Epithelial cell of prostate (primary cell): ENCODE measurements at regions not wholly inside any gene's neighbourhood (a gene's known extent, or its start where the extent isn't known, plus 50 kb on each side); places are given as distances from the start of the nearest gene placed in this dataset.
"Not testable (repeated sequence)": the region's sequence is repeated elsewhere in the genome, so short reads cannot be mapped to it uniquely, and the experiment has no call there.

ENCODE experiments used
- DNase-seq: peaks from one replicate; pipeline ENCODE4 v3.0.0-alpha.2; 2011; ENCODE audit warnings: low read depth, low spot score
- H3K27ac ChIP-seq: fragments of 450-650 bp; 2 replicates; pipeline ENCODE4 v1.5.1; 2017; ENCODE audit warnings: mild to moderate bottlenecking

DNA sequence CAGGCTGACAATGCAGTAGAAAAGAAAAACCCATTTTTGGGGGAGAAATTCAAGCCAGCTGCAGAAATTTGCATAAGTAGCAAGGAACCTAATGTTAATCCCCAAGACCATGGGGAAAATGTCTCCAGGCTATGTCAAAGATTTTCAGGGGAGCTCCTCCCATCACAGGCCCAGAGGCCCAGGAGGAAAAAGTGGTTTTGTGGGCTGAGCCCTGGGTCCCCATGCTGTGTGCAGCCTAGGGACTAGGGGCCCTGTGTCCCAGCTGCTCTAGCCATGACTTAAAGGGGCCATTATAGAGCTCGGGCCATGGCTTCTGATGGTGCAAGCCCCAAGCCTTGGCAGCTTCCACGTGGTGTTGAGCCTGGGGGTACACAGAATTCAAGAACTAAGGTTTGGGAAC, 719.0 kb downstream of the TLE1 start:
- DNase-seq, H3K27ac ChIP-seq: not testable (repeated sequence)

DNA sequence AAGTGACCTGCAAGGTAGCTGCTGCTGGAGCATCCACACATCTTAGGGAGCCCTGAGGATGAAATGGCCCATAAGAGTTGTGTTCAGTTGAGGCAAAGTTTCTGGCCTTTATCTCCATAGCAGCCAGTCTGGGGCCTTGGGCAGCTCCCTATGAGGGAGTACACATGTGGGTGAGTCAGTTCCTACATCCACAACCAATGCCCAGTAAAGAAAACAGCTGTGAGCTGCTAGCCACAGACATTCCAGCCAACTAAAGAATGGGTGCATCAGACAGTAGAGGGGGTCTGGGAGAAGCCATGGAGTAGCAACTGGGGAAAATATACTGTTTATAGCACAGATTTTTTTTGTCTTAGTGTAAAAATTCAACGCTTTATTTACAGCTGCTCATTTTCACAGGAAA, 720.7 kb downstream of the TLE1 start:
- H3K27ac ChIP-seq = no peak overlapping the region
- no peak for DNase-seq

DNA sequence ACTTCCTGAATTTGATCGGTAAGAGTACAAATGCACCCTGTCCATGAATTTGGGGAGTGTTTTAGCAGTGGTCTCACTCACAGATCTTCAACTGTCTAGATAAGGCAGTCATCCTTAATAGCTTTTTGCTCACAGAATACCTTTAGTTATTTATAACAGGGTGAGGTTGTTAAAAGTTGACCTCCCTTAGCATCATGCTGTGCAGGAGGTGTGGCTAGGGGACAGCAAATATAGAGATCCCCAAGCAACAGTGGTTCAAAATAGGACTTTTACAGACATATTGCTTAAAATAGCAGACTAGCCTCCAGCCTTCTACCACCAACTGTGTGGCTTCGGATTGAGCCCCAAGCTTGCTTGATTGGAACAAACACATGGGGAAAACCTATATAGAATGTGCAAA, 724.4 kb downstream of the TLE1 start:
- DNase-seq = no peak
- H3K27ac ChIP-seq = no peak overlapping the region

DNA sequence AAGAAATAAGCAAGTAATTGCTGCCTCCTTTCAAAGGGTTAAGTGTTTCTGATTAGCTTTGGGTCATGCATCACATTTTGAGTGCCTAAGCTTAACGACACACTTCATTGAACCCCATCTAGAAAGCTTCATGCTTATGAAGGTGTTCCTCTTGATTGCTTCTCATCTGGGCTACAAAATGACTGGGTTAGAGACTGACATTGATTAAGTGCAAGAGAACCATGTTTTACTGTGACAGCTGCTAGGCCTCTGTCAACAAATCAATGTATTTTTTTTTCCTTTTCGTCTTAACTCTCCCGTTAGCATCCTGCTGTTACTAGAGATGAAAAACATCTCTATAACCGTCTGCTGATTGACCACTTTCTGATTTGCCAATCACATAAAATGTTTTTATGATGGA, 725.0 kb downstream of the TLE1 start:
- DNase-seq = no peak
- H3K27ac ChIP-seq = no peak overlapping the region

DNA sequence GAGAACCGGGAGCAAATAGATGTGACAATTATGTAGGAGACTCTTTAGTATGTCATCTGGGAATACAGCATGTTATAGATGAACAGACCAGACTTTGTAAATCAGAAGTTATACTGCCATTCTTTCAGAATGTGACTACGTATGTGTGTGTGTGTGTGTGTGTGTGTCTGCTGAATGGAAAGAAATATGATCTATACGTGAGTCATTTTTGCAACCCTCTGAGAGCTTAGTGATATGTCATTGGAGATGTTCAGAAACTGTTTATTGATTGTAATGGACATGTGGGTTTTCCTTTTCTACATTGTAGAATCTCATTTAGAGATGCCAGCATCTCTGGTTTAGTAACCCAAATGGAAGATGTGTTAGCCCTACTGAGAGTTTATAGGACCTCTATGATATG, 731.5 kb downstream of the TLE1 start:
- no peak overlapping the region for H3K27ac ChIP-seq
- DNase-seq = peak; percentile 20

DNA sequence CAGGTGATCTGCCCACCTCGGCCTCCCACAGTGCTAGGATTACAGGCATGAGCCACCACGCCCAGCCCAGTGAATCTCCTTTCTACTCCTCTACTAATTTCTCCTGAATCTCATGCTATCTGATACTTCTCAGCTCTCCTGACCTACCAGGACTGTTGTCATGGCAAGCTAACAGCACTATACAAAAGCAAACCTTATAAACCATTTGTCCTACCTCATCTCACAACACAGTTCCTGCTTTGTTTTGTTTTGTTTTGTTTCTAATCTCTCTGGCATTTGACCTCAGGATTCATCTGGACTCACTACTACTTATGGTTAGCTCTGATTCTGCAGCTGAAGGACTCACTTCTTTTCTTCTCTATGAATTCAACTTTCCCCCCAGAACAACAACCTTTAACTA, 734.8 kb downstream of the TLE1 start:
- no peak overlapping the region for H3K27ac ChIP-seq
- no peak for DNase-seq

DNA sequence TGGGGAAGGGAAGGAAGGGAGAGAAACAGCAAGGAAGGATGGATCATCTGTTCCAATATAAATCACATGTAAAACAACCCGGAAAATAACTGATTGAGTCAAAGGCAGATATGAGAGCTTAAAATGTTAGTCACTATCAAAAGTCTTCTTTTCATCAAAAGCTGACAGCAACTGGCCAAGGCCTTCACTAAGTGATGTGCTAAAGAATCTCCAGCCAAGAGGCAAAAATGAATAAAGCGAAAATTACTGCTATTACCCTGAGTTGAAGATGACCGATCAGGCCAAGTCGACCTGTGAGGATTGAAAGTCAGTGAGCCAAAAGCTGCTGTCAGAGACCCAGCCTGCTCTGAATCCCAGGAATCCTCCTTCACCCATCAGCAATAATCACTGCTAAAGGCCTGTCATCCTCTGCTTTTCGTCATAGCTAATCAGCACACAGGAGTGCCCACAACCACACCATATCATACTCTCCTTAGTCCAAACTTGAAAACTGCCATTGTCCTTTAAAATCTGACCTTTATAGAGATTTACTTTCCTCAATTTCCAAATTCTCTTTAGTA, 736.9 kb downstream of the TLE1 start:
- no peak overlapping the region for H3K27ac ChIP-seq

DNA sequence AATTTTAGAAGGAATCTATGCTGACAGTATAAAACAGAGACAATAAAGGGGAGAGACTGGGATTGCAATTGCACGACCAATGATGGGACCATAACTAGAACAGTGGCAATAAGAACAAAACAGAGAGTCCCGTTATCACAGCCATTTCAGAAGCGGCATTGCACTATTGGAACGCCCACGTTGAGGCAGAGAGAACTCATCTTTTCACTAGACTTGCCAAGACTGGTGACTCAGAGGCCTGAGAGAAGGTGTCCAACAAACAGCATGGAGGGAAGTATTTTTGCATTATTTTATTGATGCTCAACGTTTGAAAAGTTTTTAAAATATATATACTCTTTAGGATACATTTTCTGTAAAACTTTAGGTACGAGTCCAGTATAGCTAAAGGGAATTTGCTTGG, 737.7 kb downstream of the TLE1 start:
- no peak for DNase-seq
- no peak overlapping the region for H3K27ac ChIP-seq

More for the DNA sequence above, 736.9 kb downstream of the TLE1 start:
- DNase-seq = no peak

DNA sequence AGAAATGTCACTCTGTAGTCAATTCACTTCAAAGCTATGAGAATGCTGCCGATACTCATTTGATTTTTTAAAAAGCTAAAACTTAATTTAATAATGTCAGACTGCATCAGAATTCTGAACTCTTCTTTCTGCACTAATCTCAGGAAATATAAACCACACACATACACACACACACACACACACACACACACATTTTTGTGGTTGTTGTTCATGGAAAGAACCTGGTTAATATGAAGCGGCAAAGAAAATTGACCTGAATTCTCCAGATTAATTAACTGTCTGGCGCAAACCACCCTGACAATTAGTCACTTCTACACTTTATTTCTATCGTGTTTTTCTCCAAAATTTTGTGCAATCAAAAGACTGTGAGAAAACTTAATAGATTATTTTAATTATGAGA, 740.5 kb downstream of the TLE1 start:
- DNase-seq = no peak

DNA sequence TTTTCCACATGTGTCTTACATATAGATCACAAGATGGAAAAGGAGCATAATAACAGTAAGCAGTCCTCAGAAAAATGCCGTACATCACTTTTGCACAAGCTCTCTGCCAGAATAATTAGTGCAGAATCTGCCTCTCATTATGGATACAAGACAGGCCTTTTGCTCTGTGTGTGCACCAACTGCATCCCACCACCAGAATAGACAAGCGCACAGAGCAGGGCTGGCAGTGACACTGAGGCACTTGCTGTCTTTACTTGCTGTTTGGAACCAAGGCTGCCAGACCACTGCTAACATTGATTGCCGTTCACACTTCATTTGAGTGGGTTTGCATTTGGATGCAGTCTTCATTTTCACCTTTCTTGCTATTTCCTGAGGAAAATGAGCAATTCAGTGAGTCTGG, 741.3 kb downstream of the TLE1 start:
- H3K27ac ChIP-seq = no peak overlapping the region
- DNase-seq = no peak

More for the DNA sequence above, 740.5 kb downstream of the TLE1 start:
- no peak overlapping the region for H3K27ac ChIP-seq

DNA sequence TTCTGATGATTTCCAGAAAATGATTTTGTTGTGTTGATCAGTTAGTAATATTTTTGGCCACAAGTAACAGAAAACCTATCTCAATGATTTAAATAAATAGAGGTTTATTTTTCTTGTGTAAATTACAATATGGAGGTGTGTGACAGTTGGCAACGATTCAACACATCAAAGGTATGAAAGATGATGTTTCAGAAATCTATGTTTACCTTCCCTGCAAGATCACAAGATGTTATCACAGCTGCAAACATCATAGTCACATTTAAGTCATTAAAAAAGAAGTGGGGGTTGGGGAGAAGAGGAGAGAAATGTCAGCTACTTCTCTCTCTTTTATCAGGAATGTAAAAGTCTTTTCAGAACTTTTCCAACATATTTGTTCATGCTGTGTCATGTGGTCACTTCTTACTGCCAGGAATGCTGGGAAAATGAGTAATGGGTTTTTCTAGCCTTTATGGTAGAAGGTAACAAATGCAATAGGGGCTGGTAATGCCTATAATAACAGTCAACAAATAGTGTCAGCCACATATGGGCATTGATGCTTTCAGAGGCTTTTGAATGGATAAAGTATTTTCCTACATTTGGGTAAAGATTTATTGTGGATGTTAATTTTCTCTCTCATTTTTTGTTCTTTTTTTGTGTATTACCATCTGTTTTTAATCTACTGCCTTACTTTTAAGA, 742.7 kb downstream of the TLE1 start:
- H3K27ac ChIP-seq = no peak overlapping the region
- DNase-seq = no peak

DNA sequence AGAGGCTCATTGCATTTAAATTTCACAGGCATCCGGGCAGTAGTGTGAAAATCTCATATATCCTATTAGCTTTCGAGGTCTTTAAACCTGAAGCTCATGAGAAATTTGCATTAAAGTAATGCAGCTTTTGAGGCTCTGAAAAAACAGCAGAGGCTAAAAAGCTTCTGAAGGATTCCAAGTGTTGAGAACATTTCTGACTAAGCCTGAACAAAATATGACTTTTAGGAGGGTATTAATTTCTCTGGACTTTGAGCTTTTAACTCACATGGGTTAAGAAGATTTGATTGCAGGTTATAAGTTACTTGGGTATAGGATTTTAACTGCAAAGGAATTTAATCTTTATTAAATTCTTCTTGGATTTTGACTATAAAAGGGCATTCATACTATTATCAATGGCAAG, 743.9 kb downstream of the TLE1 start:
- DNase-seq = no peak
- H3K27ac ChIP-seq = no peak overlapping the region

DNA sequence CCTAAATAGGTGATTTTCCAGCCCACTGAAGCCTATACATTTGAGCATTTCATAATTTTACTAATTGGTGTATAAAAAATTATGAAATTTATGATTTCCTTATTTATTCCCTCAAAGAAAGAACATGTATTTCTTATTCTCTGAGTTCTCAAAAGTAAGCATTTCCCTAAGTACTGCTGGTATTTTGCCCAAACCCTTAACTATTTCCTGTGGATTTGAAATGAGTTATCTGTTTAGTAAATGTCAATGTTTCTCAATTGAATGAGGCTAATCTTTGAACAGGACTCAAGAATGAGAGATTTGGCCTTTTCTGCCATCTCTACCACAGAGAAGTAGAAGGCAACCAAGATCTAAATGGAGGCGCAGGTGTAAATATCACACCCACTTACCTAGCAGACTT, 751.7 kb downstream of the TLE1 start:
- DNase-seq = no peak
- H3K27ac ChIP-seq = no peak overlapping the region

DNA sequence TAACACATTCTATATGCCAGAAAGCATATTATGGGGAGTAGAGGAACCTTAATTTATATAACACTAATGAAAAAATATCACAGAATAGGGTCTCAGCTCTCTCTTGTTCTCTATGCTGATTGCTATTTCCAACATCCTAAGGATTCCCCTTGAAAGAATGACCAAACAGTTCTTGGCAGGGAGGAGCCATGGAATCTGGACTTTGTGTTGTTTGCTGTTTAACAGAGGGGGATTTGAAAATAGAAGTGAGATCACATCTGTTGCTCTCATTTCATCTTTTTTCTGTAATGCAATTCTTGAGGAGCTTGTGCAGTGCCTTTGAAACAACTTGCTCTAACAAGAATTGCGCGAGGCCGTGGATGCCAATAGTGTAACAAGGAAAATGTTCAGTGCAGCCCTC, 755.3 kb downstream of the TLE1 start:
- no peak overlapping the region for H3K27ac ChIP-seq
- DNase-seq = no peak

DNA sequence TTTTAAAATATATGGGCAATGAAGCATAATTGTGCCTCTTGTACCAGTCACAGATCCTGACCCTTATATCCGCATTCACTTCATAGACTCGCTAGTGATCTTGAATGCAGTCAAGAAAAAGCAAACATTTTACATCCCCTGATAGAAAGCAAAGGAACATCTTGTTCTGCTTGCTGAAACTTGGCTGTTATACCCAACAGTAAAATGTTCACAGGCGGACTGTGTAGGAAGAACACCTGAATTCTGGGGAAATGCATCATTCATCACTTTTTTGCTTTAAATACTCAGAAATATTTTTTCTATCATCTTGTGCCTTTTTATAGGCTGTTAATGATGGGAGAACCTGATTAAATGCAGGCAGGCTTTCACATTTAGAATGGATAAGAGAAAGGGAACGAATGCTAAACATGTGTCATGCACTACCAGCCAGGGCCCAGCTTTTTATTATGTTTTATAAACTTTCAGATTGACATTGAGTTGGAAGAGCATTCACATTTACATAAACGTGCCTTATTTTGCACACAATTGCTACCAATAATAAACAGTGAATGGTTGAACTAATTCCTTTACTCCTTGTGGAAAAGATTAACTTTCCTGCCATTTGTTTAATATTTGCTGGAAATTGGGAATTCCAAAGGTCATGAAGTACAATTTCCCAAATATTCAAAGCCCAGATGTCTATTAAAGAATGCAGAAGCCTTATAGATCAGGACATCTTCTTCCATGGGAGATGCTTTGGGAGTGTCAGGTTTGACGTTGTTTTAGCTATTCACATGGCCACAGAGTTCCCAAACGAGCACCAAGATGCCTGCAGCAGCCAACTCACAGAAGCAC, 756.2 kb downstream of the TLE1 start:
- no peak overlapping the region for H3K27ac ChIP-seq
- DNase-seq = no peak

DNA sequence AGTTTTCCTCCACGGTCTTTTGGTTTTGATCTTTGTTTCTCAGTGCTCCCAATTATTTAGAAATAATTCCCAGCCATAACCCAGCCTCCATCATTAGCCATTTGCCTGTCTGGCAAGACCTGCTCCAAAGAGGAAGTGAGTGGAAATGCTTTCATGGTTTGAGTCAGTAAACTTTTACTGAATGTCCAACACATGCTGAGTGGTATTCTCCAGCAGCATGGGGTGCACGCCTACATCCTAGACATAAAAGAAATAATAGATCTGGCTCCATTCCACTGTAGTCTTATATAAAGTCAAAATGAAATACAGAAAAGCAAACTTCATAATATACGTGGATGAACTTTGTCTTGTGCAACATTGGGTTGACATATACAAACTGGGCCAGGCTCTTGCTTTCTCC, 757.2 kb downstream of the TLE1 start:
- DNase-seq = no peak
- H3K27ac ChIP-seq = no peak overlapping the region

DNA sequence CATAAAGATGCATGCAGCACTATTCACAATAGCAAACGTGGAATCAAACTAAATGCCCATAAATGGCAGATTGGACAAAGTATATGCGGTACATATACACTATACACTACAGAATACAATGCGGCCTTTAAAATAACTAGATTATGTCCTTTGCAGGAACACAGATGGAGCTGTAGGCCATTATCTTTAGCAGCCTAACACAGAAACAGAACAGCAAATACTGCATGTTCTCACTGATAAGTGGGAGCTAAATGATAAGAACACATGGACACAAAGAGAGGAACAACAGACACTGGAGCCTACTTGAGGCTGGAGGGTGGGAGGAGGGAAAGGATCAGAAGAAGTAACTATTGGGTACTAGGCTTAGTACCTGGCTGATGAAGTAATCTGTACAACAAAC, 758.2 kb downstream of the TLE1 start:
- H3K27ac ChIP-seq = no peak overlapping the region
- no peak for DNase-seq

DNA sequence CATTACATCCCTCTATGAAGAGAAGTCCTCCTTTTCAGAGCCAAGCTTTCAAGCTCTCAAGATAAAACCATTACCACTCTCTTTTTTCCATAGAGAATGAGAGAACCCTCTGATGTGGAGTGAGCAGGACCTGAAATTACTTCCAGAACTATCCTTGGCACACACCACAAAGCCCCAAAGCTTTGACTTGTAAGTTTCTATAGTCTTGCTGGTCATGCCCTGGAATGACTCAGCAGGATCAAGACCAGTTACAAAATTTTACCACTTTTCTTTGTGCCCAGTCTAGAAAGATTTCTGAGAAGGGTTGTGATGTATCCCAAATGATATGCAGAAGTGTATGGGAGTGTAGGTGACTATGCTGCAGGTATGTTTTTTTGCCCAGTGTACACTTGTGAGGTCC, 760.6 kb downstream of the TLE1 start:
- no peak overlapping the region for H3K27ac ChIP-seq
- DNase-seq = no peak

DNA sequence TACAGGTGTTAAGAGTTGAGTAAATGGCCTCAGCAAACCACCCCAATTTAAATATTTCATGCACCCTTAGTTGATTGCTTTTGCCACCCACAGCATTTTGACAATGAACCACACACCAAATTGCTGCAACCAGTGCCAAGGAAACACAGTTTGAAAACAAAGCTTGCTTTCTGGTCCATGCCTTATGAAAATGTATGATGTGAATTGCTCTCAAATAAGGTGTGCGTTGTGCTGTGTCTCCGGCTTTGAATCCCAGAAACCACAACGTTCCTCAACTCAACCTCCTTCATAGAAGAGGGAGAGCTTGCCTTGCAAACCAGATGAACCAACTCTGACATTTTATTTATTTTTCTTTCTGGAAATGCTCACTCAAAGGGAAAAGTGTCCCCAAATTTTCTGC, 762.7 kb downstream of the TLE1 start:
- no peak for DNase-seq
- H3K27ac ChIP-seq = no peak overlapping the region

DNA sequence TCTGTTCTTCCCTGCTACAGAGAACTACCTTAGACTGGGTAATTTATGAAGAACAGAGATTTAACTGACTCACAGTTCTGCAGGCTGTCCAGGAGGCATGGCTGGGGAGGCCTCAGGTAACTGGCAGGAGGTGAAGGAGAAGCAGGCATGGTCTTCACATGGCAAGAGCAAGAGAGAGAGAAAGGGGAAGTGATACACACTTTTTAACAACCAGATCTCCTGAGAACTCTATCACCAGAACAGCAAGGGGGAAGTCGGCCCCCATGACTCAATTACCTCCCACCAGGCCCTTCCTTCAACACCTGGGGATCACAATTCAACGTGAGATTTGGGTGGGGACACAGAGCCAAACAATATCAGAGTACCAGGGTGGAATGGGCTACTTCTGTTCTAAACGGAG, 766.8 kb downstream of the TLE1 start:
- no peak overlapping the region for H3K27ac ChIP-seq

DNA sequence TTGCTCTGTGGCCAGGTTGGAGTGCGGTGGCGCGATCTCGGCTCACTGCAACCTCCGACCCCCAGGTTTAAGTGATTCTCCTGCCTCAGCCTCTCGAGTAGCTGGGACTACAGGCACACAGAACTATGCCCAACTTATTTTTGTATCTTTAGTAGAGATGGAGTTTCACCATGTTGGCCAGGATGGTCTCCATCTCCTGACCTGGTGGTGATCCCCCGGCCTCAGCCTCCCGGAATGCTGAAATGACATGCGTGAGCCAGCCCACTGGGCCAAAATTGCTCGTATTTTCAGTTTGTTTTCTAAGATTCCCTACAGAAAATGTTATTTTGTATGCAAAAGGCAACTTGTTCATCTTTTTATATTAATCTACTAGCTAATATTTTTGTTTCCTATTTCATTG, 782.6 kb downstream of the TLE1 start:
- H3K27ac ChIP-seq = no peak overlapping the region
- DNase-seq = no peak

More for the DNA sequence above, 766.8 kb downstream of the TLE1 start:
- no peak for DNase-seq

DNA sequence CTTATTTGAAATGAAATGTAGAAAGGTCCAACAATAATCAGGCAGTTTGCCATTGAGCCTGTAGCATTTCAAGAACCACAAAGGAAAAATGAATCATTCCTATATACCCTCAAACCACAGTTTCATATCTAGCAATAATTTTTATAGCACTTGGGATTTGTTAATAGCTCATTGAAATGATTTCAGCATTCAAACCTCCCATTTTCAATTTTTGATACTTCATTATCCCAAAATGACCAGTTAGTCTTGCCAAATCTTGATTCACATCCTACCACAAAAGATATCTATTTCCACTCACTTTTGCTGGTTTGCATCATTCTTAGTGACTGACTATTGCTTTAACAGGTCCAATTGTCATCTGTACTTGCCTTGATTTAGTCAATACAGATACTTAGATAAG, 790.1 kb downstream of the TLE1 start:
- H3K27ac ChIP-seq = no peak overlapping the region
- no peak for DNase-seq
